ENCODE measurements at regions not wholly inside any gene's neighbourhood (a gene's known extent, or its start where the extent isn't known, plus 50 kb on each side); places are given as distances from the start of the nearest gene placed in this dataset.
"Not testable (repeated sequence)": the region's sequence is repeated elsewhere in the genome, so short reads cannot be mapped to it uniquely, and the experiment has no call there.

DNA sequence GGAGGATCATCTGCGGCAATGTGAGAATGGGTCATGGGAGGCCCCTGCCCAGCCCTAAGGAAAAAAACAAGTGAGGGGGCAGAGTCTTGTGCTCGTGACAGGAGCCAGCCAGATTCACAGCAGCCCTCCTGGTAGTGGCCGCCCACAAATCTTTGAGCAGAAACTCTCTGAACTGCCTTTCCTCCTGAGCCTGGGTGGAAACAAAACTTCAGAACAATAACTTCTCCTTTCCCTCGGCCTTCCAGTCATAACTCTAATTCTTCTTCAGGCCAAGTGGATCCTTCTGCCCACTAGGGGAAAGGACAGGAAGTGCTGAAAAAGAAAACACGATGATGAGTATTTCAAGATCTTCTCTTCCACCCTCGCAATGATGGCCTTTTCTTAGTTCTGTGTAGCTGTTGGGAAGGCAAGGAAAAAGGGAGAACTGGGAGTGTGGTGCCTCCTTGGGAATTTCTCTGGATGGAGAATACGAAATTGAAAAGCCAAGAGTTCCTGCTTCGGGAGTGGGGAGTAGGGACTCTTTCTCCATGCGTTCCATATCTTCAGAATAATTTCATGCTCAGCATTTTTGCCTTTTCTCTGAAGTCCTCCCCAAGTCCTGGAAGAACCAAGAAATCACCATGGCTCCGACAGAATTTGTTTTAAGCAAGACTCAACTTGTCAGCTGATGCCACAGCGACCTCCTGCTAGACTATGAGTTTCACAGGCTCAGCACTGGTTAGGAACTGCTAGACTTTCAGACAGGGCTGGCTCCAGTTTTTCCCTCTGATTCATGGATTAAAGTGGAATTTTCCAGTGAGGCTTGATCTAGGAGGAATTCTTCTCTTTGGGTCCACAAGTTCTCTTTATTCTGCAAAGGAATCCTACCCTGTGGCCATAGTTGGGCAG lies 188.9 kb downstream of the CAND1 start:
- no peak for DNase-seq

DNA sequence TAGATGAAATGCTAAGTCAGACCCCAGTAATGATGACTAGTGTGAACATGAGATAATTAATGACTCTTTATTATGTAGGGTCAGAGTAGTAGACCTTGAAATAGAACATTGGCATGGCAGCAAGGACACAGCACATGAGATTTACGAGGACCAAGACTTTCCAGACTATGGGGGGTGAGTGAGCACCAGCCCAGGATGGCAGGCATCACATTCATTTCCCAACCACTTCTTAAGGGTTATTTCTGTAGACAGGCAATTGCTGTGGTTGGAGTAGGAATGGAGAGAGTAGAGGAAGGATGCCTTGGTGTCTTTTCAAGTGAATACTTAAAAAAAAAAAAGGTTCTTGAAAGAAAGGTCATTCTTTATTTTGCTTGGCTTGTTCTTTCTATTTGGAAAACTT lies 189.4 kb upstream of the DYRK2 start:
- DNase-seq, result no peak

DNA sequence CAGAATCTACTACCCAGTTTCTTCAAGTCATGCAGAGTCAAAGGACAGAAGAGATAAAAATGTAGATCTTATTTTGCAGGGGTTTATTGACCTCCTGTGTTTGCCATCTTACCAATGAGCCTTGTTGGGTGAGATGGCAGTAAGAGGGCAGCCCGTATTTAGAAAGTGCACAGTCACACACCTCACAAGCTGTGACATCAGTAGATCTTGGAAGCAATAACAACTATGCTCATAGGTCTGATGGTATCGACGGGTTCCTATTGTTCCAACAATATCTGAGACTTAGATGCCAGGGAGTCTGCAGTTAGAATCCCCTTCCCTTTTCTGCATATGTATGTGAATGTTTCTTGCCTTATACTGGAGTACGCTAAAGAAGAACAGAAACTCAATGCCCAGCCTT lies 189.0 kb upstream of the DYRK2 start:
- DNase-seq, result no peak

DNA sequence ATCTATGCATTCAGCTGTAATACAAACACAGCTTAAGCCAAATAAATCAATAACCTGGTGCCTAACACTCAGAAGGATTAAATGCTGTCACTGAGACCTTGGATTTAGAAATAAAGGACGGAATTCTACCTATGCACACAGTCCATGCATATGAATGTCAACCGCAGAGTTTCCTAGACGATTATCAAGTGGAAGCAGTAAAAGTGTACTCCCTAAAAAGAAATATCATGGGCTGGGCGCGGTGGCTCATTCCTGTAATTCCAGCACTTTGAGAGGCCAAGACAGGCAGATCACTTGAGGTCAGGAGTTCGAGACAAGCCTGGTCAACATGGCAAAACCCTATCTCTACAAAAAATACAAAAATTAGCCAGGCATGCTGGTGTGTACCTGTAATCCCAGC lies 188.2 kb upstream of the DYRK2 start:
- no peak for DNase-seq

DNA sequence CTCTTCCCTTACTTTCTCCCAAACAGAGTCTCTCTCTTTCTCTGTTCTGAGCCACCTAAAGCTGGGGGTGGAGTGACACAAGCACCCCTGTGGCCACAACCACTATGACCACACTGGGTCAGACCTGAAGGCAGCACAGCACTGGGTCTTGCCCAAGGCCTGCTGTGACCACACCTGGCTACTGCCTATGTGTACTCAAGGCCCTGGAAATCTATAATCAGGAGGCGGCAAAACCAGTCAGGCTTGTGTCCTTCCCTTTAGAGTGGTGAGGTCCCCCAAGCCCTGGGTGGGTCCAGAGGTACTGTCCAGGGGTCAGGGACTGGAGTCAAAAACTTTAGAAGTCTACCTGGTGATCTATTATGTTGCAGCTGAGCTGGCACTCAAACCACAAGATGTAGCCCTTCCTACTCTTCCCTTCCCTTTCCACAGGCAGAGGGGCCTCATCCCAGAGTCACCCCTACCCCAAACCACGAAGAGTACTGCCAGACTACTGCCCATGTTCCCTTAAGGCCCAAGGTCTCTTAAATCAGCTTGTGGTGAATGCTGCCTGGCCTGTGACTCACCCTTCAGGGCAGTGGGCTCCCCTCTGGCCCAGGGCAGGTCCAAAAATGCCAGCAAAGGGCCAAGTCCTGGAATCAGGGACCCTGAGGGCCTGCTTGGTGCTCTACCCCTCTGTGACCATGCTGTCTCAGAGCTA lies 179.8 kb upstream of the DYRK2 start:
- no peak for DNase-seq

DNA sequence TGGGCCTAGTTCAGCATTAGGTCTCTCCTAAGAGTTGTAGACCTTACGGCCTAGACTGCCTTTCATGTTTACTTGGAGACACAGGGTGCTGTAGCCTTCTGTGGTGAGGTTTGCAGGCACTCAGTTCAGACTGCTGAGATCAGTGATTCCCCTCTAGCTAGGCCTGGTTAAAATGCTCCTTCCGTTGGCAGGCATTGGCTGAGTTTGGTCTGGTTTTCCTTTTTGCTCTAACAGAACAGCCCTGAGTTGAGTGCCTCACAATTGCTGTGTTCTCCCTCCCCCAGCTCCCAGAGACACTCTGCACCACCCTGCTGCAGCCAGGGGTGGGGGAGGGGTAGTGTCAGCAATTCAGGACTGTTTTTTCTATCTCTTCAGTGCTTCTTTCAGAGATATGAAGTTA lies 178.9 kb upstream of the DYRK2 start:
- no peak for DNase-seq

DNA sequence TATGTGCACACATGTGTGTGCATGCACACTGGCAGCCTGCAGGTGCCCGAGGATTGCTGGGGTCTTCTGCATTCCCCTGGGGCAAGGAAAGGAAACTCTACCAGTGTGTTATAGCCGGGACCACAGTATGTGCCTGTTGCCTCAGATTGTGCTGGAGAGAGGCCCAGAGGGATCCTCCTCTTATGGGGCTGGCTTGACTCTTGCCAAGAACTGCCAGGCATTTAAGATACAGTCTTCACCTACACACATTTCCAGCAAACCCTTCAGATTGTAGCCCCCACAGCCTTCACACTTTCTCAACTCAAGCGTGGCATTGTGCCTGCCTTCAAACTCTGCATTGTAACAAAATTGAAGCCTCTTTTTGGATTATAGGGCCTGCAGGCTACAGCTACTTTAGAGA lies 176.7 kb upstream of the DYRK2 start:
- no peak for DNase-seq

DNA sequence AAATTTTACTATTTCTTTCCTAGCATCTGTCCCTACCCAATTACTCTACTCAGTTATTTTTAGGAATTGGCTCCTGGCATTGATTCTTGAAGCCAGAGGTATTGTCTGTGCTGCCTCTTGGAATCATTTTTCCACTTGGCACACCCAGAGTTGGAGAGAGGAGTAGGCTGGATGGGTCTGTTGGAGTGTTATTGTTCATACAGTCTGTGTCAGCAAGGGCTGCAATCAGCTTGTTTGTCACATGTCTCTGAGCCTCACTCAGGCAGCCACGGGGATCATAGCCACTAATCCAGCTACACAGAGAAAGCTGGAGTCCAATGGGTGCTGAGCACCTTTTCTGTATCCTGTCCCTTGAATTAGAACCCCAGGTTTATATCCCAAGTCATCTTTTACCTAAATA lies 176.0 kb upstream of the DYRK2 start:
- no peak for DNase-seq

DNA sequence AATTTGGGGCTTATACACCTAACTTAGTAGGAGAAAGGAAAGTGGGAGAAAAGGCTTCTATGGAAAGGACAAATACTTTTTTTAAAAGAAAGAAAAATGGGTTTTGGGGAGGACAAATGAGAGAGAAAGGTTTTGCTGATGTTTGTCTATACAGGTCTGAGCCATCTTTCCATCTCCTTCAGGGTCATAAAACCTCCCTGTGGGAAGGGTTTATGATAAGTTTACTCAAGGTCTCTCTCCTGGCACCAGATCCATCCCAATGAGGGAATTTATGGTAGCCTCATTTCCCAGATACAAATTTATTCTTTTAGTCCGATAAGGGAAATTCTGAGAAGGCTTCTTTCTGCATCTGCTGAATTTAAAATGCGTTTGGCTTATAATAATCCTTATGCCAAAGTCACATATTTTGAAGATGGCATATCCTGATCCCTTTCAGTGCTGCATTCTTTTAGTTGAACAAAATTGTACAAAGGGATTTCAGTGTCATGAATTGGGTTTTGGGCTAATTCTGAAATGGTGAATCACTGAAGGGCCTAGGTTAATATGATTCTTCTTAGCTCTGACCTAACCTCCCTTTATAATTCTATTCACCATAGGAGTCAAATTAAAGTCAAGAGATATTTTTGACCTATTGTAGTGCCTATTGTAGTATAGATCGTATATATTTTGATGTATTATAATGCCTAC lies 173.5 kb upstream of the DYRK2 start:
- no peak for DNase-seq

DNA sequence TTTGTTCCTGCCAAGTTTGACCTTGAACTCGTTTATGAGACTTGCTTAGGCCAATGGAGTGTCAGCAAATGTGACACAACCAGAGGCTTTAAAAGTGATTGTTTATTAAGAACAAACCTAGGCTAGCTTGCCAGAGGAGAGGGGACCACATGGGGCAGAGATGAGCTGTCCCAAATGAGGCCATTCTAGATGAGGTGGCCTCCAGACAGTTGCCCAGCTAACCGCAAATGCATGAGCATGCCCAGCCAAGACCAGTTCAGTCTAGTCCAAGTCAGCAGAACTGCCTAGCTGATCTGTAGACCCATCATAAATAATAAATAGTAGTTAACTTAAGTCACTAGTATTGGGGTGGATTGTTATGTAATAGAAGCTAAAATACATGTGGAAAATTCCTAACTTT lies 172.8 kb upstream of the DYRK2 start:
- no peak for DNase-seq

DNA sequence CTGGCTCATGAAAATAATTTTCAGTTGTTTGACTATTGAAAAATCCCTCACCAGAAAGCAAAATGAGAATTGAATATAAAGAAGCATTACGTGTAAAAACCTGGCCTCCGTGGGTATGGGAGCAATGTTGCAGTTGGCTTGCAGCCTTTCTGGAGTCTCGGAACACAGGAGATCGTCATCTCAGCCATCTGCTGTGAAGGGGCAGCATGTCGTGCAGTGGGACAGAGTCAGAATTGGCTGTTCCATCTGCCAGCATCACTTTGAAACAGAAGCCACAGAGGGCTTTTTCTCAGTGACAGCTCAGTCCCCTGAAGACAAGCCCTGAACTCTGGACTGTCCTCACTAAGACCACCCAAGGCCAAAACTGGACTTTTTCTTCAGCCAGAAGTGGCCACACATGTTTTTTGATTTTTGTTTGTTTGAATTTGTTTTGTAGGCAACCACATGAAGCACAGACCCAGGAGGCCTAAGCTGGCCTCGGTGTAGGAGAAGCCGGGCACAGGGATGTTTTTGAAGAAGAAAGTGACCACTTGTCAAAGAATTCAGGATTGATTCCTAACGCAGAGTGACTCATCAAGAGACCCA lies 170.8 kb upstream of the DYRK2 start:
- DNase-seq, result peak; percentile 57

DNA sequence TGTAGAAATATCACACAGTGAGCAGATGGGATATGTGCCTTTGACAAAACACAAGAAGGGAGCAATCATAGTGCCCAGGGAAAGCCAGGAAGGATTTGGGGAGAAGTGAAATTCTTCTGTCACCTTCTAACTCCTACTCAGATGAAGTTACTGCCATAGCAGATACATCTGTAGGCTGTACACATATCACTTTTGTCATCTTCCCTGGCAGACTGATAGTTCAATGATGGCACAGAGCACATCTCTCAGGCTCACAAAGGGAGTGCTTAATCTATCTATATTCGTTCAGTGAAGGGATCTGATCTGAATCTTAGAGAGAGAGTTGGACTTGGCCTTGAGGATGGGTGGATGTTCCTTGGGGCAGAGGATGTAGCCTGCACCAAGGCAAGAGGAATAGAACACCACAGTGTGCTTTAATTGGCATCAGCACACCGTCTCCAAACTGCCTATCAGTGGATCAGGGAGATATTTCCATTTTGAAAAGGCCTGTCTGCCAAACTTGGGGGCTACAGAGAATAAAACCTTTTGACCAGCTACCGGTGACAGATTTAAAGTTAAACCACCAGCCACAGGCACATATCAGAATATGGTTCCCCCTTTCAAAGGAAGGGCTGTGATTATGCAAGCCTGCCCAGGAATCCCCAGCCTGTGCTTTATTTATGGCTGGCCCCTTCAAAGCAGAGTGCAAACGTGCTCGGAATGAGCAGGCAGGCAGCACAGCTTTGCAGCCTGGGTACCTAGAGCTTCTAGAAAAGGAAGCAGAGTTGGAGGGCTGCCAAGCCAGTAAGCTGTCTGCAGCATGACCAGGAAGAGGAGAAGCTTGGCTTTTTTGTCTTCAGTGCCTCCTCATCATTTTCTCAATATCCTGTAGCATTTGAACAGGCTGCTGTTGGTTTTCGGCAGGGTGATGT lies 165.5 kb upstream of the DYRK2 start:
- no peak for DNase-seq

DNA sequence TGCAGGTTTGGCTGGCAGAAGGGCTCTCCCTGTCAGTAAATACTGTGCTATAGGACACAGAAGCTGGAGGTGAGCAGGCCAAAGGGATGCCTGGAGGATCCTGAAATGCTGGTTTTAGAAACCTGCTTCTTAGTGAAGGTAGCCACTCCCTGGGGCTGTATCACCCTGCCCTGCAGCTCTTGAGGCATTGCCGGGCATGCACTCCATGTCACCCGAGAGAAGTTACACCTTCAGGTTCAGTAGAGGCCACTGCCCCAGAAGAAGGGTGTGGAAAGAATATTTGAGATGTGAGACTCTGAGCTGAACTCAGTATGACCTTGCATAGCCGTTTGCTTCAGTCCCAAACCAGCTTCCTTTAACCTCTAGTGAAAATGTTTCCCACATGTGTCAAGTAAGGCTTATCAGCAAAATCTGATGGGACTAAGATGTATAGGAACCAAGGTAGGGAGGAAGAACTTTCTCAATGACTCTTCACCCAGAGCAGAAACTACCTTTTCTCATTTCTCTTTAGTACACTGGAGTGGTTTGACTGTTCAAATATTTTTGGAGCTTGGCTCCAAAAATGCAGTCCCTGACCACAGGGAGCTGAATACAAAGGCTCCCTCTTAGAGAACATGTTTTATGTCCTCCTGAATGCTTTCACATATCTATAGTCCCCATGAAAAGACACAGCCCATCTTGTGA lies 164.5 kb upstream of the DYRK2 start:
- no peak for DNase-seq

DNA sequence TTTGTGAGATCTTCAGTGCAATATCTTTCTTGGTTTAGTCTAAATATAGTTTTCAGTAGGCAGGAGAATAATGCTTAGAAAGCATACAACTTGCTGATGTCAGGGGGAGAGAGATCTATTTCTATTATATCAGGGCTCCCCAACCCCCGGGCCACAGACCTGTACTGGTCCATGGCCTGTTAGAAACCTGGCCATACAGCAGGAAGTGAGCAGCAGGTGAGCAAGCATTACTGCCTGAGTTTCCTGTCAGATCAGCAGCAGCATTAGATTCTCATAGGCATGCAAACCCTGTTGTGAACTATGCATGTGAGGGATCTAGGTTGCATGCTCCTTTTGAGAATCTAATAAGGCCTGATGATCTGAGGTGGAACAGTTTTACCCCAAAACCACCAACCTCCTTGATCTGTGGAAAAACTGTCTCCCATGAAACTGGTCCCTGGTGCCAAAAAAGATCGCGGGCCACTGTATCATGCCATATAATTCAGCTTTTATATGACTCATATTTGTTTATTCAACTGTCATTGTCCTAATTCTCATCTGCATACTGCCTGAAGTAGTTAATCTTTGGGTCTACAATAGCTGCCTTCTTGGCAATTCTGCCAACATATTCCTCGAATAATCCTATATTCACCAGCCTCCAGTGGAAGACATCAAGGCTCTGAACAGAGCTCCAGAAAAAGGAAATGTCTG lies 163.6 kb upstream of the DYRK2 start:
- DNase-seq, result no peak

DNA sequence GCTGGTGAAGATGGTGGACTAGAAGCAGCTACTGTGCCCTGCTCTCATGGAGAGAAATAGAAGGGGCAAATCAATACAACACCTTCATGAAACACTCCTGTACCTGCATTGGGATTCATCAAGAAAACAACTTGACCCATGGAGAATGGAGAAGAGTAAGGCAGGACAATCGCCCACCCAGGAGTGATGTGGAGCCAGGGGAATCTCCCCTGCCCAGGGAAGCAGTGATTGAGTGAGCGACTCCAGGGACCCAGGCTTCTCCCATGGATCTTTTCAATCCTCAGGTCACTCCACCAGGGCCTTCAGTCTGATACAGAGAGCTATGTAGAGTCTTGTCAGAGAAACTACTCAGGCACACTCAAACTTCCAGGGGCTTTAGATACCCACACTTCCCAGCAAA lies 161.9 kb upstream of the DYRK2 start:
- DNase-seq, result no peak

DNA sequence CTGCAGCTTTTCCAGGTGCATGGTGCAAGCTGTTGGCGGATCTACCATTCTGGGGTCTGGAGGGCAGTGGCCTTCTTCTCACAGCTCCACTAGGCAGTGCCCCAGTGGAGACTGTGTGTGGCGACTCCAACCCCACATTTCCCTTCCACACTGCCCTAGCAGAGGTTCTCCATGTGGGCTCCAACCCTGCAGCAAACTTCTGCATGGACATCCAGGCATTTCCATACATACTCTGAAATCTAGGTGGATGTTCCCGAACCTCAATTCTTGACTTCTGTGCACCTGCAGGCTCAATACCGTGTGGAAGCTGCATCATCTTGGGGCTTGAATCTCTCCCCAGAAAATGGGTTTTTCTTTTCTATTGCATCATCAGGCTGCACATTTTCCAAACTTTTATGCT lies 160.2 kb upstream of the DYRK2 start:
- not testable (repeated sequence) for DNase-seq

DNA sequence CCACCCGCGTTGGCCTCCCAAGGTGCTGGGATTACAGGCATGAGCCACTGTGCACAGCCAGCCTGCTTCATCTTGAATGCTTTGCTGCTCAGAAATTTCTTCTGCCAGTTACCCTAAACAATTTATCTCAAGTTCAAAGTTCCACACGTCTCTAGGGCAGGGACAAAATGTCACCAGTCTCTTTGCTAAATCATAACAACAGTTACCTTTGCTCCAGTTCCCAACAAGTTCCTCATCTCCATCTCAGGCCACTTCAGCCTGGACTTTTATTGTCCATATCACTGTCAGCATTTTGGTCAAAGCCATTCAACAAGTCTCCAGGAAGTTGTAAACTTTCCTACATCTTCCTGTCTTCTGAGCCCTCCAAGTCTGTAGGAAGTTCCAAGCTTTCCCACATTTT lies 159.5 kb upstream of the DYRK2 start:
- DNase-seq, result no peak

DNA sequence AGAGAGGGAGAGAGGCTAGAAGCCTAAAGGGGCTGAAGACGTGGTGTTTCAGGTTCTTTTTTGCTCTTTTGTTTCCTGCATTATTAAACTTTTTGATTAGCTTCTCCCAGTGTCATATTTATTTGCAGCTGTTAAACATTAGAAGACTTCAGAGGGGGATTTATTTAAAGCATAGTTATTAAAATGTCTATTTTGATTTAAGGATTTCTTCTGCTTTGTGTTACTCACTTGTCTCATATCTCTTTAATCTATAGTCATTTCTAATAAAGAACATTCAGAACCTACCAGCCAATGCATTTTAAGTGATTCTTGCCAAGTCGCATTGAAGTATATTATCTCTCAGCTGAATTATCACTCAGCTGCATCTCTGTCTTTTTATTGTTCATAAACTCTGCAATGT lies 152.0 kb upstream of the DYRK2 start:
- DNase-seq, result no peak

DNA sequence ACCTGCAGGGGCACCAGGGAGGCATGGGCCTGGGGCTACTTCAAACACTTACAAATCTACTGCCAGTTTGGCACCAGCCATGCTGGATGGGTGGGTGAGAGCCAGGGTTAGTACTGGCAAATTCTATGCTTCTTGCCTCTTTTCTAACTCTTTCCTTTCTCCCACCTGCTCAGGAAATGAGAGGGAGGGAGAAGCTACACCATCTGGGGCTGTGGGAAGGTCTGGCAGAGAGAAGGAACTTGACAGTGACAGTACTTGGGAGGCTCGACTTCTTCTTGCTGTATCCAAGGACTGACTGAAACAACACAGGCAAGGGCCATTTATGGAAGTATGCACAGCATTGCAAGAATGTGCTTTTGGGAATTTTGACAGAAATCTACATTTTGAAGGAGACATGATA lies 149.6 kb upstream of the DYRK2 start:
- DNase-seq, result no peak

DNA sequence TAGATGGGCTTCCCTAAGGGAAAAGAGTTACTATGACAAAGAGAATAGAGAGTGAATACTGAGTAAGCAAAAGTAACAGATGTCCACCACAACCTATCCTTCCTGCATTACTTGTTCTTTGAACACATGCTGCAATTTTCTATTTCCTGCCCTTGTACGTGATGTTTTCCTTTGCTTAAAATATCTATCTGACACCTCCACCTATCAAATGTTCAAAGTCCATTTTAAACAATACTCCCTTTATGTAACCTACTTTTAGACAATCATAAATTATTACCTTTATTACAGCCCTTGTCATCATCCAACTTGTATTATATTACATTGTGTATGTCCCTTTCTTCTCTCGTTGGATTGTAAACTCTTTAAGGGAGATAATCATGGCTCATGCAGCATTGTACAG lies 147.2 kb upstream of the DYRK2 start:
- DNase-seq, result no peak

DNA sequence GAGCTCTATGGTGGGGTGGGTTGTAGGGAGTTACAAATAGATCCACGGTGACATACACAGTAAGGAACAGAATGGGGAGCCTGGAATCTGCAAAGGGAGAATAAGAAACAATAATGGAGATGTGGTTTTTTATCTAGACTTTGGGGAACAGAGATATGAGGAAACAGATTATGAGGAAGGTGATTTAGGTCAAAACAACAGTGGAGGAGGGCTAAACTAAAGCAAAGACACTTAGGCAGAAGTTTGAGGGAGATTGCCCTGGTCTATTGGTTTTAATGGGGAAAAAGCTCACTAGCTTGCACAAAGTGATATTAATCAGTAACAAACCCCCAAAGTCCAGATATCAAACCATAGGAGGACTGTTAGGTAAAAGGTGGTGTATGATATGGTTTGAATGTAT lies 144.5 kb upstream of the DYRK2 start:
- DNase-seq, result no peak
